B cell (primary cell): ENCODE measurements at regions not wholly inside any gene's neighbourhood (a gene's known extent, or its start where the extent isn't known, plus 50 kb on each side); places are given as distances from the start of the nearest gene placed in this dataset.

Experiments
- ATAC-seq: fragments of 200-7000 bp; cut with Tn5 transposase; one replicate; pipeline ENCODE4 v1.10.0; 2021; ENCODE audit warnings: low read depth, mild to moderate bottlenecking, moderate number of reproducible peaks, moderate library complexity
- CTCF ChIA-PET: fragments of 350-600 bp; sonication (Branson Sonifier 250); formaldehyde crosslinking; loops from one replicate; lab custom pipeline; 2021; ENCODE audit warnings: antibody characterized with exemption, inconsistent platforms; lab: Charles Lee
- POLR2A ChIA-PET: fragments of 350-600 bp; sonication (Branson Sonifier 250); formaldehyde crosslinking; loops from one replicate; lab custom pipeline; 2021; ENCODE audit warnings: antibody characterized with exemption; lab: Charles Lee
- DNase-seq: peaks from one replicate; pipeline ENCODE4 v3.0.0; 2013
- H2AFZ ChIP-seq: 2 replicates; pipeline ENCODE4 v1.6.1; 2012; ENCODE audit warnings: mild to moderate bottlenecking, low read depth, low read length; ENCODE audit not compliant: insufficient read depth, poor library complexity, severe bottlenecking
- H3K27ac ChIP-seq, 2 donors: 1 replicate in 1 of 2; 2 replicates in 1 of 2; pipeline ENCODE4 v1.5.1; 2012 to 2013; ENCODE audit warnings: low read length in 2 of 2, mild to moderate bottlenecking in 2 of 2, moderate library complexity in 1 of 2
- H3K27me3 ChIP-seq, 4 experiments: fragments of 200-600 bp in 1 of 4; sonication (generic) in 1 of 4; replicated peaks in 1 of 4; 1 replicate in 2 of 4; 2 replicates in 2 of 4; pipeline versions ENCODE4 v1.6.1 to v1.7.0; 2013 to 2016; ENCODE audit warnings: low read length in 3 of 4, mild to moderate bottlenecking in 2 of 4, mixed read lengths in 1 of 4, moderate library complexity in 1 of 4; ENCODE audit not compliant: insufficient read depth in 4 of 4, control insufficient read depth in 3 of 4; ENCODE audit errors: control extremely low read depth in 1 of 4
- H3K36me3 ChIP-seq, 2 experiments: replicated peaks in 1 of 2; 1 replicate in 1 of 2; 2 replicates in 1 of 2; pipeline versions ENCODE4 v1.6.1 to v1.7.1; 2013; ENCODE audit warnings: low read length in 1 of 2; ENCODE audit not compliant: insufficient read depth in 2 of 2, control insufficient read depth in 1 of 2; ENCODE audit errors: control extremely low read depth in 1 of 2, extremely low read depth in 1 of 2
- H3K4me1 ChIP-seq, 2 donors: fragments of 200-600 bp in 1 of 2; sonication (generic) in 1 of 2; 1 replicate in 1 of 2; 2 replicates in 1 of 2; pipeline versions ENCODE4 v1.5.1 to v1.6.1; 2013 to 2017; ENCODE audit warnings: low read length in 2 of 2; ENCODE audit not compliant: control insufficient read depth in 2 of 2, insufficient read depth in 2 of 2
- H3K4me2 ChIP-seq: replicated peaks from 2 replicates; pipeline ENCODE3; 2012; ENCODE audit warnings: mild to moderate bottlenecking, low read depth, low read length; ENCODE audit not compliant: poor library complexity, severe bottlenecking
- H3K4me3 ChIP-seq, 5 experiments: fragments of 200-600 bp in 1 of 5; sonication (generic) in 1 of 5; 1 replicate in 3 of 5; 2 replicates in 2 of 5; pipeline versions ENCODE4 v1.5.1 to v1.7.0; 2011 to 2016; ENCODE audit warnings: low read length in 4 of 5, mild to moderate bottlenecking in 4 of 5, low read depth in 2 of 5, control low read depth in 1 of 5, moderate library complexity in 1 of 5; ENCODE audit not compliant: insufficient read depth in 1 of 5; ENCODE audit errors: control extremely low read depth in 1 of 5, extremely low read depth in 1 of 5
- H3K79me2 ChIP-seq: fragments of 200-600 bp; sonication (generic); one replicate; pipeline ENCODE4 v1.6.0; 2016; ENCODE audit warnings: low read length; ENCODE audit not compliant: control insufficient read depth, insufficient read depth
- H3K9ac ChIP-seq: fragments of 200-600 bp; sonication (generic); 2 replicates; pipeline ENCODE4 v1.6.1; 2017; ENCODE audit warnings: mild to moderate bottlenecking, low read length, moderate library complexity
- H3K9me3 ChIP-seq, 3 donors: one replicate each; pipeline versions ENCODE4 v1.6.1 to v1.7.1; 2013; ENCODE audit warnings: low read length in 2 of 3; ENCODE audit not compliant: control insufficient read depth in 2 of 3, insufficient read depth in 1 of 3; ENCODE audit errors: control extremely low read depth in 1 of 3
- H4K20me1 ChIP-seq: 2 replicates; pipeline ENCODE4 v1.6.0; 2012; ENCODE audit warnings: mild to moderate bottlenecking, low read length; ENCODE audit not compliant: insufficient read depth, control insufficient read depth, poor library complexity, severe bottlenecking
- H3K27ac Mint-ChIP-seq: one replicate; pipeline ENCODE4 v1.8.0; 2021; ENCODE audit warnings: mixed read lengths
- H3K27me3 Mint-ChIP-seq: one replicate; pipeline ENCODE4 v1.8.0; 2021; ENCODE audit warnings: mixed read lengths
- H3K4me1 Mint-ChIP-seq: one replicate; pipeline ENCODE4 v1.8.0; 2021; ENCODE audit warnings: mixed read lengths
- H3K4me3 Mint-ChIP-seq: one replicate; pipeline ENCODE4 v1.8.0; 2021; ENCODE audit warnings: mixed read lengths
- H3K9me3 Mint-ChIP-seq: one replicate; pipeline ENCODE4 v1.8.0; 2022; ENCODE audit warnings: mixed read lengths; ENCODE audit not compliant: insufficient read depth
- EZH2 ChIP-seq: IDR thresholded peaks from 2 replicates; pipeline ENCODE4 v1.6.1; 2012; ENCODE audit warnings: borderline replicate concordance, low read depth, mild to moderate bottlenecking, moderate library complexity, low read length; ENCODE audit not compliant: insufficient read depth, poor library complexity, severe bottlenecking
- WGBS: methylation state at CpG from one replicate; pipeline ENCODE4 v1.1.5; 2013; ENCODE audit warnings: missing lambda C conversion rate; ENCODE audit not compliant: insufficient coverage; 5-methylcytosine and 5-hydroxymethylcytosine counted together
- intact Hi-C: fragments of 100-400 bp; cut with micrococcal nuclease; formaldehyde crosslinking; loops from one replicate; pipeline ENCODE4 v1.10.0; 2022
- TF ChIP-seq, protein P1 (sequence below): fragments of 200-600 bp; IDR thresholded peaks from one replicate; pipeline ENCODE4 v1.8.0; 2022; ENCODE audit warnings: antibody characterized with exemption, mild to moderate bottlenecking

- intact Hi-C loops, result no loop called here
- CTCF ChIA-PET, result no interaction called here
- H3K27ac Mint-ChIP-seq, result no peak overlapping the region
- no peak overlapping the region for H3K9ac ChIP-seq
- no peaks in the 10 kb centered on the region for H3K79me2 ChIP-seq
- no peaks in the 10 kb centered on the region for H3K27me3 Mint-ChIP-seq
- ATAC-seq (no peak), DNase-seq (no peak)
- peaks cover 0 to 3% (median 0%) of the 10 kb centered on the region in 3 donors for H3K9me3 ChIP-seq
- H2AFZ ChIP-seq, result no peak overlapping the region
- no peaks in the 10 kb centered on the region for H3K4me1 ChIP-seq
- no peaks in the 10 kb centered on the region for H3K9me3 Mint-ChIP-seq
- no peaks in the 10 kb centered on the region for H4K20me1 ChIP-seq
- no peak overlapping the region for H3K4me3 ChIP-seq
- no peak overlapping the region for H3K4me3 Mint-ChIP-seq
- no peaks in the 10 kb centered on the region for H3K4me1 Mint-ChIP-seq
- TF ChIP-seq, protein P1, sequence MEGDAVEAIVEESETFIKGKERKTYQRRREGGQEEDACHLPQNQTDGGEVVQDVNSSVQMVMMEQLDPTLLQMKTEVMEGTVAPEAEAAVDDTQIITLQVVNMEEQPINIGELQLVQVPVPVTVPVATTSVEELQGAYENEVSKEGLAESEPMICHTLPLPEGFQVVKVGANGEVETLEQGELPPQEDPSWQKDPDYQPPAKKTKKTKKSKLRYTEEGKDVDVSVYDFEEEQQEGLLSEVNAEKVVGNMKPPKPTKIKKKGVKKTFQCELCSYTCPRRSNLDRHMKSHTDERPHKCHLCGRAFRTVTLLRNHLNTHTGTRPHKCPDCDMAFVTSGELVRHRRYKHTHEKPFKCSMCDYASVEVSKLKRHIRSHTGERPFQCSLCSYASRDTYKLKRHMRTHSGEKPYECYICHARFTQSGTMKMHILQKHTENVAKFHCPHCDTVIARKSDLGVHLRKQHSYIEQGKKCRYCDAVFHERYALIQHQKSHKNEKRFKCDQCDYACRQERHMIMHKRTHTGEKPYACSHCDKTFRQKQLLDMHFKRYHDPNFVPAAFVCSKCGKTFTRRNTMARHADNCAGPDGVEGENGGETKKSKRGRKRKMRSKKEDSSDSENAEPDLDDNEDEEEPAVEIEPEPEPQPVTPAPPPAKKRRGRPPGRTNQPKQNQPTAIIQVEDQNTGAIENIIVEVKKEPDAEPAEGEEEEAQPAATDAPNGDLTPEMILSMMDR, result no peak
- no peak for TF ChIP-seq EZH2
- no peaks in the 10 kb centered on the region for H3K27me3 ChIP-seq
- POLR2A ChIA-PET, result no interaction called here
- H3K4me2 ChIP-seq, result no peak overlapping the region
- no peaks in the 10 kb centered on the region for H3K36me3 ChIP-seq
- no peak overlapping the region for H3K27ac ChIP-seq
Measured at GRCh38 chr4:28004520-28004919, 1143.9 kb downstream of the STIM2 start.

DNA sequence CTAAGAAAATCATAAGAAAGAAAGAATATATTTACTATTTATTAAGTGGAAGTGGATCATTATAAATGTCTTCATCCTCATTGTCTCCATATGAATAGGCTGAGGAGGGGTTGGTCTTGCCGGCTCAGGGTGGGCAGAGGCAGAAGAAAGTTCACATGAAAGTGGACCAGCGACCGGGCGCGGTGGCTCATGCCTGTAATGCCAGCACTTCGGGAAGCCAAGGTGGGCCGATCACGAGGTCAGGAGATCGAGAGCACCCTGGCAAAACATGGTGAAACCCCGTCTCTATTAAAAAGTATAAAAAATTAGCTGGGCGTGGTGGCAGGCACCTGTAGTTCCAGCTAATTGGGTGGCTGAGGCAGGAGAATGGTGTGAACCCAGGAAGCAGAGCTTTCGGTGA, 1145.4 kb downstream of the STIM2 start:
- no peaks in the 10 kb centered on the region for H3K4me1 Mint-ChIP-seq
- no peak for DNase-seq
- no peaks in the 10 kb centered on the region for H3K79me2 ChIP-seq
- H3K36me3 ChIP-seq, result no peaks in the 10 kb centered on the region
- H3K9ac ChIP-seq, result no peak overlapping the region
- no peaks in the 10 kb centered on the region for H3K9me3 Mint-ChIP-seq
- H2AFZ ChIP-seq, result no peak overlapping the region
- H3K4me3 ChIP-seq, result no peak overlapping the region
- WGBS, result 97% methylated on average over 12 of the region's 12 CpGs
- H3K4me2 ChIP-seq, result no peak overlapping the region
- H3K27ac ChIP-seq, result no peak overlapping the region
- H3K27me3 Mint-ChIP-seq, result no peaks in the 10 kb centered on the region
- intact Hi-C loops, result no loop called here
- H3K27me3 ChIP-seq, result no peaks in the 10 kb centered on the region
- H3K27ac Mint-ChIP-seq, result no peak overlapping the region
- ChIA-PET POLR2A (no interaction called here), CTCF (no interaction called here)
- ATAC-seq, result no peak
- no peak overlapping the region for H3K4me3 Mint-ChIP-seq
- H4K20me1 ChIP-seq, result no peaks in the 10 kb centered on the region
- TF ChIP-seq EZH2, result no peak
- TF ChIP-seq, protein P1, result no peak
- no peaks in the 10 kb centered on the region for H3K4me1 ChIP-seq
- peaks cover 0 to 7% (median 0%) of the 10 kb centered on the region in 3 donors for H3K9me3 ChIP-seq
